Embryonic facial prominence (tissue), 1 donor: ENCODE measurements at regions not wholly inside any gene's neighbourhood (a gene's known extent, or its start where the extent isn't known, plus 50 kb on each side); places are given as distances from the start of the nearest gene placed in this dataset.
"Not testable (repeated sequence)": the region's sequence is repeated elsewhere in the genome, so short reads cannot be mapped to it uniquely, and the experiment has no call there.

Experiments
- DNase-seq: peaks from one replicate; pipeline ENCODE4 v3.0.0-alpha.2; 2016; ENCODE audit errors: extremely low spot score

- DNase-seq, result no peak
Observed at GRCh38 chr17:20944014-20944865, 98.6 kb downstream of the USP22 start.

DNA sequence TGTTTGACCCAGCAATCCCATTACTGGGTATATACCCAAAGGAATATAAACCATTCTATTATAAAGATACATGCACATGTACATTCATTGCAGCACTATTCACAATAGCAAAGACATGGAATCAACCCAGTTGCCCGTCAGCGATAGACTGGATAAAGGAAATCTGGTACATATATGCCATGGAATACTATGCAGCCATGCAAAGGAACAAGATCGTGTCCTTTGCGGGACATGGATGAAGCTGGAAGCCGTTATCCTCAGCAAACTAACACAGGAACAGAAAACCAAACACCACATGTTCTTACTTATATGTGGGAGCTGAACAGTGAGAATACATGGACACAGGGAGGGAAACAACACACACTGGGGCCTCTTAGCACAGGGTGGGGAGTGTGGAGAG is 95.1 kb downstream of the USP22 start:
- not testable (repeated sequence) for DNase-seq

DNA sequence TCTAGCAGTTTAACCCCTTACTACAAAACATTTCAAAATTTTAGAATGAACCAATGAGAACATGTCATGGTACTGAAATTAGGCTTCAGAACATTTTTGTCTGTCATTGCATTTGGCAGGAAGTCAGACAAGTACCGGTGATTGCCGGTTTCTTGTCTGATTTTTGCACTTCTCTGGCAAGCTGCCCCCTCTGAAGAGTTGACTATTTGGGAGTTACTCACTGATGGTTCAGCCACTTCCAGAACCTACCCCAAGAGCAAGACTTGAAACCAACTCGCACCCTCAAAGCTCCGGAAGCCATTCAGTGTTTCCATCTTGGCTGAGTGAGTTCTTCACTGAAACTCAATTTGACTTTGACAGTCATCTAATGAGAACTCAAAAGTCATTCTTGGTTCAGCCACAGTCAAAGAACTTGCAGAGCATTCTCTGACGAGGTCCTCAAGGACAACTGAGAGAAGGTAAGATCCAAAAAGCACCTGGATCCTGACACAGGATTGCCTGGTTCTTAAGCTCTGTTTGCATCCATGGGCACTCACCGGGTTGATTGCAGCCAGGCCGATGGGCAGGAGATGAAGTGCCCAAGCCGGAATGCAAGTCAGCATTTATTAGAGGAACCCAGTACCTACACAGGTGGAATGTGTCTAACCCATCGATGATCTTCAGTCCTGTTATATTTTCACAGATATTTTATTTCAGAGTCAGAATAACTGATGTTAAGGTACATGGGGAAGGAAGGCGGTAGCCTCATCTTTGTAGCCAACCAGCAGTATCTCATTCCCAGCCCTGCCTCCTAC is 93.6 kb downstream of the USP22 start:
- DNase-seq, result no peak
